ENCODE measurements at regions not wholly inside any gene's neighbourhood (a gene's known extent, or its start where the extent isn't known, plus 50 kb on each side); places are given as distances from the start of the nearest gene placed in this dataset.

- DNase-seq: no peak
- H3K27ac Mint-ChIP-seq (ENCODE audit: unreplicated experiment): no peak overlapping the region
- TF ChIP-seq CTCF (IDR thresholded peaks at IDR 0.05; ENCODE audit: unreplicated experiment): no peak
- no TSS peak for BruUV-seq (replicated peaks)
- intact Hi-C loops (cut with micrococcal nuclease; ENCODE audit: unreplicated experiment): no loop called here
- no peaks in the 10 kb centered on the region for H3K27me3 Mint-ChIP-seq (ENCODE audit: unreplicated experiment)
- no peaks in the 10 kb centered on the region for H3K4me1 Mint-ChIP-seq (ENCODE audit: low read depth, unreplicated experiment)
- CTCF ChIA-PET: no interaction called here
- H3K36me3 Mint-ChIP-seq (ENCODE audit: insufficient read depth, unreplicated experiment): no peaks in the 10 kb centered on the region
- peaks cover 11% of the 10 kb centered on the region for H3K9me3 Mint-ChIP-seq (ENCODE audit: low read depth, unreplicated experiment)
- H3K4me3 Mint-ChIP-seq (ENCODE audit: low read depth, unreplicated experiment): no peak overlapping the region
Measured at GRCh38 chr6:68240726-68241125, 394.4 kb upstream of the ADGRB3 start.

GRCh38 chr6:68239034-68239433, 396.0 kb upstream of the ADGRB3 start:
- H3K27ac Mint-ChIP-seq (ENCODE audit: unreplicated experiment): no peak overlapping the region
- intact Hi-C loops (cut with micrococcal nuclease; ENCODE audit: unreplicated experiment): no loop called here
- H3K27me3 Mint-ChIP-seq (ENCODE audit: unreplicated experiment): no peaks in the 10 kb centered on the region
- H3K9me3 Mint-ChIP-seq (ENCODE audit: low read depth, unreplicated experiment): peaks cover 5% of the 10 kb centered on the region
- BruUV-seq (replicated peaks): no TSS peak
- TF ChIP-seq CTCF (IDR thresholded peaks at IDR 0.05; ENCODE audit: unreplicated experiment): no peak
- no peaks in the 10 kb centered on the region for H3K36me3 Mint-ChIP-seq (ENCODE audit: insufficient read depth, unreplicated experiment)
- no peak overlapping the region for H3K4me3 Mint-ChIP-seq (ENCODE audit: low read depth, unreplicated experiment)
- no peaks in the 10 kb centered on the region for H3K4me1 Mint-ChIP-seq (ENCODE audit: low read depth, unreplicated experiment)
- CTCF ChIA-PET: no interaction called here
- DNase-seq: no peak

GRCh38 chr6:68238097-68238601, 396.9 kb upstream of the ADGRB3 start:
- intact Hi-C loops (cut with micrococcal nuclease; ENCODE audit: unreplicated experiment): no loop called here

GRCh38 chr6:68237205-68237604, 397.9 kb upstream of the ADGRB3 start:
- Mint-ChIP-seq H3K27ac (ENCODE audit: unreplicated experiment) (no peak overlapping the region), H3K4me3 (ENCODE audit: low read depth, unreplicated experiment) (no peak overlapping the region), H3K36me3 (ENCODE audit: insufficient read depth, unreplicated experiment) (no peaks in the 10 kb centered on the region), H3K9me3 (ENCODE audit: low read depth, unreplicated experiment) (peaks cover 5% of the 10 kb centered on the region), H3K4me1 (ENCODE audit: low read depth, unreplicated experiment) (no peaks in the 10 kb centered on the region), H3K27me3 (ENCODE audit: unreplicated experiment) (no peaks in the 10 kb centered on the region)
- BruUV-seq (replicated peaks): no TSS peak
- intact Hi-C loops (cut with micrococcal nuclease; ENCODE audit: unreplicated experiment): no loop called here
- DNase-seq: no peak
- TF ChIP-seq CTCF (IDR thresholded peaks at IDR 0.05; ENCODE audit: unreplicated experiment): no peak
- CTCF ChIA-PET: no interaction called here

More at GRCh38 chr6:68238097-68238601, 396.9 kb upstream of the ADGRB3 start:
- DNase-seq: no peak
- H3K4me1 Mint-ChIP-seq (ENCODE audit: low read depth, unreplicated experiment): no peaks in the 10 kb centered on the region
- no peak overlapping the region for H3K27ac Mint-ChIP-seq (ENCODE audit: unreplicated experiment)
- H3K9me3 Mint-ChIP-seq (ENCODE audit: low read depth, unreplicated experiment): peaks cover 5% of the 10 kb centered on the region
- no peak overlapping the region for H3K4me3 Mint-ChIP-seq (ENCODE audit: low read depth, unreplicated experiment)
- CTCF ChIA-PET: no interaction called here
- no peak for TF ChIP-seq CTCF (IDR thresholded peaks at IDR 0.05; ENCODE audit: unreplicated experiment)
- no peaks in the 10 kb centered on the region for H3K36me3 Mint-ChIP-seq (ENCODE audit: insufficient read depth, unreplicated experiment)
- no peaks in the 10 kb centered on the region for H3K27me3 Mint-ChIP-seq (ENCODE audit: unreplicated experiment)
- BruUV-seq (replicated peaks): no TSS peak

All from Calu3 (cell line).